ENCODE measurements at regions not wholly inside any gene's neighbourhood (a gene's known extent, or its start where the extent isn't known, plus 50 kb on each side); places are given as distances from the start of the nearest gene placed in this dataset.
A peak's percentile ranks its signal among the peaks of the same experiment; 100 is the strongest.

DNA sequence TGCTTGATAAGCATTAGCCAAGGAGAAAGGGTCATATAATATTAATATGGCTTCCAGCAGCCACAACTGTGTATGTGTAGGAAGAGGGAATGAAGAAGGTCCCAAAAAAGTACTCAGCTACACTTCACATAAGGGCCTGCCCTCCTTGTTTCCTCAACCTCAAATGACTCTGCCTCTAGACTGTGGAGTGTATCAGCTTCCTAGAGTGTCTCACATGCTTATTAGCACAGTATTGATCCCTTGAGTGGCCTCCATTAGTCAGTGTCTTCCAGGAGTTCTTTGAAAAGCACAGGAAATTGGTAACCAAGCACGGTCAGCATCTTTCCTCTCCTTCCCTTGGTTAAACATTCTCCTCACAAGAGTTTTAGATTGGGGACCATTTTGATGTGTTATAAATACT is 190.4 kb upstream of the ATP10B start:
- no peaks in the 10 kb centered on the region for H4K20me1 ChIP-seq (ENCODE audit: insufficient read depth, low read length)
- H3K4me3 ChIP-seq (ENCODE audit: insufficient read depth, low read length) = no peak overlapping the region
- no peaks in the 10 kb centered on the region for H3K79me2 ChIP-seq (ENCODE audit: insufficient read depth, low read length)
- H2AFZ ChIP-seq (ENCODE audit: low read length) = no peak overlapping the region
- H3K27ac ChIP-seq (ENCODE audit: low read depth, low read length) = no peak overlapping the region
- TF ChIP-seq, protein P1, sequence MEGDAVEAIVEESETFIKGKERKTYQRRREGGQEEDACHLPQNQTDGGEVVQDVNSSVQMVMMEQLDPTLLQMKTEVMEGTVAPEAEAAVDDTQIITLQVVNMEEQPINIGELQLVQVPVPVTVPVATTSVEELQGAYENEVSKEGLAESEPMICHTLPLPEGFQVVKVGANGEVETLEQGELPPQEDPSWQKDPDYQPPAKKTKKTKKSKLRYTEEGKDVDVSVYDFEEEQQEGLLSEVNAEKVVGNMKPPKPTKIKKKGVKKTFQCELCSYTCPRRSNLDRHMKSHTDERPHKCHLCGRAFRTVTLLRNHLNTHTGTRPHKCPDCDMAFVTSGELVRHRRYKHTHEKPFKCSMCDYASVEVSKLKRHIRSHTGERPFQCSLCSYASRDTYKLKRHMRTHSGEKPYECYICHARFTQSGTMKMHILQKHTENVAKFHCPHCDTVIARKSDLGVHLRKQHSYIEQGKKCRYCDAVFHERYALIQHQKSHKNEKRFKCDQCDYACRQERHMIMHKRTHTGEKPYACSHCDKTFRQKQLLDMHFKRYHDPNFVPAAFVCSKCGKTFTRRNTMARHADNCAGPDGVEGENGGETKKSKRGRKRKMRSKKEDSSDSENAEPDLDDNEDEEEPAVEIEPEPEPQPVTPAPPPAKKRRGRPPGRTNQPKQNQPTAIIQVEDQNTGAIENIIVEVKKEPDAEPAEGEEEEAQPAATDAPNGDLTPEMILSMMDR (IDR thresholded peaks at IDR 0.05; ENCODE audit: extremely low read depth, low read depth, low read length) = no peak
- no peaks in the 10 kb centered on the region for H3K9me3 ChIP-seq (ENCODE audit: low read depth, low read length)
- H3K4me1 ChIP-seq (ENCODE audit: insufficient read depth, low read length) = no peaks in the 10 kb centered on the region
- H3K27me3 ChIP-seq (ENCODE audit: insufficient read depth, low read length) = no peaks in the 10 kb centered on the region
- H3K4me2 ChIP-seq (ENCODE audit: insufficient read depth, low read length) = no peak overlapping the region
- H3K36me3 ChIP-seq (ENCODE audit: insufficient read depth, low read length) = no peaks in the 10 kb centered on the region
- peak; percentile 3 for DNase-seq (ENCODE audit: insufficient read length, low spot score, missing footprints)

DNA sequence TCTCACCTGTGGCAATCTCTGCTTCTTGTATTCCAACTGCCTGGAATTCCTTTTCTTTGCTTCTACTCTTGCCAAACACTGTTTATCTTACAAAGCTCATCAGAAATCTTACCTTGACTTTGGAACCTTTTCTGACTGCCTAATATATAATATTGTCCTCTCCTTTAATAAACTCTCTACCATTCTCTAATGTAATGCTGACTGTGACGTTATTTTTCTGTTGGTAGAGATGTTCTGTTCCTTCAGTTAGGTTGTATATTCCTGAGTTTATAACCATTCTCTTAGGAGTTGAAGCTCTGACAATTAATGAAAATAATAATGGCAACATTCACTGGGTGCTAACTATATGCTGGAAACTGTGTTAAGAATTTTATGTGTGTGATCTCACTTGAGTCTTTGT is 188.8 kb upstream of the ATP10B start:
- no peaks in the 10 kb centered on the region for H3K4me1 ChIP-seq (ENCODE audit: insufficient read depth, low read length)
- H4K20me1 ChIP-seq (ENCODE audit: insufficient read depth, low read length) = no peaks in the 10 kb centered on the region
- H3K27ac ChIP-seq (ENCODE audit: low read depth, low read length) = no peak overlapping the region
- H3K4me3 ChIP-seq (ENCODE audit: insufficient read depth, low read length) = no peak overlapping the region
- no peak overlapping the region for H2AFZ ChIP-seq (ENCODE audit: low read length)
- DNase-seq (ENCODE audit: insufficient read length, low spot score, missing footprints) = no peak
- no peaks in the 10 kb centered on the region for H3K27me3 ChIP-seq (ENCODE audit: insufficient read depth, low read length)
- no peak overlapping the region for H3K4me2 ChIP-seq (ENCODE audit: insufficient read depth, low read length)
- TF ChIP-seq, protein P1 (IDR thresholded peaks at IDR 0.05; ENCODE audit: extremely low read depth, low read depth, low read length) = no peak
- H3K79me2 ChIP-seq (ENCODE audit: insufficient read depth, low read length) = no peaks in the 10 kb centered on the region
- H3K36me3 ChIP-seq (ENCODE audit: insufficient read depth, low read length) = no peaks in the 10 kb centered on the region
- H3K9me3 ChIP-seq (ENCODE audit: low read depth, low read length) = no peaks in the 10 kb centered on the region

DNA sequence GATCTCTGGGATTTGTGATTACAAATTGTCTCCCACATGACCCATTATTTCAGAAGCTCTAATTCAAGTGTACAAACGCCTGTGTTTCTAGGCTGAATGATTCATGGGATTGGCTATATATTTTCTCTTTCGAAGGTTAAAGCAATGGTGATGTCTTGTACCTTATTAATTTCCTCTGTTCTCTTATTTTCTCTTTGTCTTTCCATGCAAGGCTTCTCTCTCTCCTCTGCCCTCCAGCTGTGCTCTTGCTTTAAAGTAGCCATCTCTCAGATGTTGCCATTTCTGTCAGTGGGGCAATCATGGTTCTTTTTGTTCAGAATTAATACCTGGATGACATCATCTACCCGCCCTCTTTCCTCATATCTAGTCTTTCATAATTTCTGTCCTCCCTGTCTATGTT is 184.3 kb upstream of the ATP10B start:
- H3K4me1 ChIP-seq (ENCODE audit: insufficient read depth, low read length) = no peaks in the 10 kb centered on the region
- H3K36me3 ChIP-seq (ENCODE audit: insufficient read depth, low read length) = no peaks in the 10 kb centered on the region
- no peaks in the 10 kb centered on the region for H3K27me3 ChIP-seq (ENCODE audit: insufficient read depth, low read length)
- H3K4me2 ChIP-seq (ENCODE audit: insufficient read depth, low read length) = no peak overlapping the region
- no peak overlapping the region for H3K27ac ChIP-seq (ENCODE audit: low read depth, low read length)
- H3K79me2 ChIP-seq (ENCODE audit: insufficient read depth, low read length) = no peaks in the 10 kb centered on the region
- no peaks in the 10 kb centered on the region for H4K20me1 ChIP-seq (ENCODE audit: insufficient read depth, low read length)
- no peak overlapping the region for H3K4me3 ChIP-seq (ENCODE audit: insufficient read depth, low read length)
- DNase-seq (ENCODE audit: insufficient read length, low spot score, missing footprints) = no peak
- TF ChIP-seq, protein P1 (IDR thresholded peaks at IDR 0.05; ENCODE audit: extremely low read depth, low read depth, low read length) = no peak
- no peak overlapping the region for H2AFZ ChIP-seq (ENCODE audit: low read length)
- no peaks in the 10 kb centered on the region for H3K9me3 ChIP-seq (ENCODE audit: low read depth, low read length)

DNA sequence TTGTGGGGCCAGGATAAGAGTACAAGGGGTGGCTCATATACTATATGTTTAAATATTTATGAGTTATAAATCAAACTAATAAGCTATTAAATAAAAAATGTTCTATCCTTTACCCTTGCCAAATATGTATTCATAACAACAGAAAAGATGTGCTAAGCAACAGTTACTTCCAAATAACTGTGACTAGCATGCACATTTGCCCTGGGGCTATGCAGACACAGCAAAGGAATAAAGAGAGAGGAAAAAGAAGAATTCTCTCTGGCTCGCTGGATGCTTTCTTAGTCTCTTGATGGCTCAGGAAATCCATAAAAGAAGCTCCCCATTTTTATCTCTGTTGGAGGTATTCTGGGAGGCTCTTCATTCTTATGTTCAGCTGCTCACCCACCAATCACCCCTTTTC is 182.4 kb upstream of the ATP10B start:
- Histone ChIP-seq H3K27ac (ENCODE audit: low read depth, low read length) (no peak overlapping the region), H3K4me2 (ENCODE audit: insufficient read depth, low read length) (no peak overlapping the region), H3K4me3 (ENCODE audit: insufficient read depth, low read length) (no peak overlapping the region), H3K27me3 (ENCODE audit: insufficient read depth, low read length) (no peaks in the 10 kb centered on the region), H3K4me1 (ENCODE audit: insufficient read depth, low read length) (no peaks in the 10 kb centered on the region), H3K79me2 (ENCODE audit: insufficient read depth, low read length) (no peaks in the 10 kb centered on the region), H3K36me3 (ENCODE audit: insufficient read depth, low read length) (no peaks in the 10 kb centered on the region), H2AFZ (ENCODE audit: low read length) (no peak overlapping the region), H3K9me3 (ENCODE audit: low read depth, low read length) (no peaks in the 10 kb centered on the region), H4K20me1 (ENCODE audit: insufficient read depth, low read length) (no peaks in the 10 kb centered on the region)
- TF ChIP-seq, protein P1 (IDR thresholded peaks at IDR 0.05; ENCODE audit: extremely low read depth, low read depth, low read length) = no peak
- no peak for DNase-seq (ENCODE audit: insufficient read length, low spot score, missing footprints)

Measured in osteoblast (primary cell).